CD4-positive, alpha-beta T cell treated with Interferon alpha-2 for 1 hour (primary cell): ENCODE measurements at regions not wholly inside any gene's neighbourhood (a gene's known extent, or its start where the extent isn't known, plus 50 kb on each side); places are given as distances from the start of the nearest gene placed in this dataset.
"Not testable (repeated sequence)": the region's sequence is repeated elsewhere in the genome, so short reads cannot be mapped to it uniquely, and the experiment has no call there.

Source experiments
- DNase-seq, 2 donors: peaks; one replicate each; pipeline ENCODE4 v3.0.0-alpha.2; 2020 to 2022

DNA sequence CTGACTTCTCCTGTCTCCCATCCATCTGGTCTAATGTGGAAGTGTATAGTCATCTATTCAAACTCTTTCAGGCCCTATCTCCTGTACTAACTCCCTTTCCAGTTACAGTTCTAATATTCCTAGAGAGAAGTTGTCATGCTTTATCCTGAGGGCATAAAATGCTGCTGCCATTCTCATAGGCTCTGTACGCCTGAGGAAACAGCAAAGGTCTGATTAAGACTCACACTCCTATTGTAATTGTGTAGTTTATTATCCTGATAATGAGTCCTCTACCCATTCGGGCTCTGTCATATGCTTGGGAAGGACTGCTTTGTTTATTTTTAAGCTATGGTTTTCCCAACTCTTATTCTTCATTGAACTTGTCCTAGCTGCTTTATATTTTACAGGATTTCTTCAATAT, 290.4 kb downstream of the TMEM38B start:
- no peak for DNase-seq

DNA sequence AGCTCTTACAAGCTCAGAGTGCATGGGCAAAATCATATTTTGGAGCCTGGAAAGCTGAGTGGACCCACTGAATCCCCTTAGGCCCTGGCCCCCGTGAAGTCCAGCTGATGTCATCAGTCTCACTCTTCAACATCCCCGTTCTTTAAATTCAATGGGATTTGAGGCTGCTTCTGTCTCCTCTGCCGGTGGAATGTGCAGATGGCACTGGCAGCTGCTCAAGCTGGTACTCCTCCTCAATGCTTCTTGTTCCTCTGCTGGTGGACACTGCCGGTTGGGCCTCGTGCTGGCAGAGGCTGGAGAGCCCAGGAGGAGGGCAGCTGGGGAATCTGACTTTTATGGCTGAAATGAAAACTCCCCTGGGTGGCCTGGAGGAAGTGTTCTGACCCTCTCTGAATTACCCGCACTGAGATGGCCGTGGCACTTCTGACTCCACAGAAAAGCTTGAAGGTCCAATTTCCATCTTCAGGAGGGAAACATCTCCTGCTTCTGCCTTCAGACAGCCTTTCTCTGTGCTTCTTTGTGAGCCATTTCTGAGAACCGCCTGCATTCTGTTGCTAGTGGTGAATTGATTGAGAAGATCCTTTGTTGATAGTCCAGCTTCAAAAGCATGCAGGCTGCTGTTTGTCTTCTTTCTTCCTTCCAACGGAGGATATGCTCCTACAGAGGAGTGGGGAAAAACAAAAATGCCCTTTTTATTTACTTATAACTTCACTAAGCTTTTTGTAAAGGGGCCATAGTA, 298.9 kb downstream of the TMEM38B start:
- DNase-seq, result no peak

DNA sequence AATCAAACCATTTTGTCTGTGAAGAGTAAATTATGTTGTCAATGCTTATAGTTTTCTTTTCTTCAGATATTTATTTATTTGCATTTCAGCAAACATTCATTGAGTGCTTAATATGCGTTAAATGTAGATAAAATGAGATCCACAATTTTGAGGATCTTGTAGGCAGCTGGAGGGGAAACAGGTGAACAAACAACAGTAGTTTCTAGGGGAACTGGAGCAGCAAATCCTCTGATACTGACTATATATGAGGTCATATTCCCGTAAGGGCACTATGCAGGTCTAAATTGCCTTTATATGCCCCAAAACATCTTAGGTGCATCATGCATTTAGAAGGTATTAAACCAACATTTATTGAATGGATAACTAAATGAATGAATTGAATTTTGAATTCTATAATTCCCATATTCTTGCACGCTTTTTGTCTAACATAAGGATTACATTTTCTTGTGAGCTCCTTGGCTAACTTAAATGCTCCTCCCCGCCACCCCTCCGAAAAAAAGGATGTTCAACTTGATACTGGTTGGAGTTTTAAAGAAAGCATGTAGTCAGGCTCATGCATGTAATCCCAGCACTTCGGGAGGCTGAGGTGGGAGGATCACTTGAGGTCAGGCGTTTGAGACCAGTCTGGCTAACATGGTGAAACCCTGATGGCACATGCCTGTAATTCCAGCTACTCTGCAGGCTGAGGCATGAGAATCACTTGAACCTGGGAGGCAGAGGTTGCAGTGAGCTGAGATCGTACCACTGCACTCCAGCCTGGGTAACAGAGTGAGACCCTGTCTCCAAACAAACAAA, 299.8 kb downstream of the TMEM38B start:
- no peak for DNase-seq

DNA sequence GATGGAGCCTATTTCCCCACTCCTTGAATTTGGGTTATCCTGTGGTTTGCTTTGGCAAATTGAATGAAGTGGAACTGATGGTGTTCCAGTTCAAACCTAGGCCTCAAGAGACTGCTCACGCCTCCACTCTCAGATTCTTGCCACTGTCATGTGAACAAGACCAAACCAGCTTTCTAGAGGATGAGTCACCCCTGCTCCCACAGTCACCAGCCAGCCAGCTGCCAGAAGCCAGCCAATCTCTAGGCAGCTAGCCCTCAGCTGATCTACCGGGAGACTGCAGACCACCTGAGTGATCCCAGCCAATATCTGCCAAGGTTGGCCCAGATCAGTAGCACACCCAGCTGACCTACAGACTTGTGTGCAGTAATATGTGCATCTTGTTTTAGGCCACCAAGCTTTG, 300.6 kb downstream of the TMEM38B start:
- no peak for DNase-seq

DNA sequence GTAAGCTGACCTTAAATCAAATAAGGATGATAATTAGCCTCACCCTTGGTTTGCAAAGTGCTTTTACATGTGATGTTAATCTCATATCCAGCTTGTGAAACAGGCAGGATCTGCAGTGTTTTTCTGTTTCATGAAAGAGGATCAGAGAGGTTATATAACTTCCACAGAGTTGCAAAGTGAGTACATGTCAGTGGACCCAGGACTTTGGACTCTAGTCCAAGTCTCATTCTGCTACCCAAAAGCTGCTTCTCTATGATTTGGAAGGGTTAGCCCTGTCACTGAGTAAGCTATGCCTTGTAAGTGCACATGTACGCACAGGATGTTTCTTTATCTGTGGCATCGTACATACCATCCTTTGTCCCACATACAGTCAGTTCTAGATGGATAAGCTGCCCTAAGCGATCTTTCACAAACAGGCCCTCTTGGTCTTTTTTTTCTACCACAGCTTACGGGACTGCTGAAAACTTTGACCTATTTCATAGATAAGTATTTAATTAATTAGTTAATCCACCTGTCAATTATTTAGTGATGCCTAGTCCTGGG, 322.9 kb downstream of the TMEM38B start:
- DNase-seq, result no peak

DNA sequence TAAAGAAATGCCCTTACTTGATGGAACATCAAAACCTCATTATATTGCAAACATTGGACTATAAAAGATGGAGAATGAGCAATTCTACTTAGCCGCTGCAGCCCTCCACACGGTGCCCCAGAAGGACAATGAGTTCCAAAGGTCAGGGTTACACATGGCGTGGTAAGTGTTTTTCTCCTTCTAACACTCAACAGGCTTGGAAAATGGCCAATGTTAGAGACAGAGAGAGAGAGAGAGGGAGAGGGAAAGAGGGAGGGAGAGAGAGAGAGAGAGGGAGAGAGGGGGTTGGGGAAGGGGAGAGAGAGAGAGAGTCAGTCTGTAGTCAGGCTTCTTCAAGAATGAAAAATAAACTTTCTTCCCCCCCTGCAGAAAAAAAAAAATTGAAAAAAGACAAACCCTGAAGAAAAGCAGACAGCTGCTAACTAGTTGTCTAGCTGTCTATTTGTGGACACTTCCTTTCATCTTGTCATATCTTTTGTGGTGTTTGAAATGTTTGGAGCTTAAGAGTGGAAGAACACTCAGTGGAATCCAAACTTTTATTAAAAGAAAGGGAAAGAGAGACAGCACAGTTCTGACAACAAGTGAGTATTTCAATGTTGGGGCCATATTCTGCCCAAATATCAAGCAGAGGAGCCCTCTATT, 324.8 kb downstream of the TMEM38B start:
- DNase-seq, result no peak

DNA sequence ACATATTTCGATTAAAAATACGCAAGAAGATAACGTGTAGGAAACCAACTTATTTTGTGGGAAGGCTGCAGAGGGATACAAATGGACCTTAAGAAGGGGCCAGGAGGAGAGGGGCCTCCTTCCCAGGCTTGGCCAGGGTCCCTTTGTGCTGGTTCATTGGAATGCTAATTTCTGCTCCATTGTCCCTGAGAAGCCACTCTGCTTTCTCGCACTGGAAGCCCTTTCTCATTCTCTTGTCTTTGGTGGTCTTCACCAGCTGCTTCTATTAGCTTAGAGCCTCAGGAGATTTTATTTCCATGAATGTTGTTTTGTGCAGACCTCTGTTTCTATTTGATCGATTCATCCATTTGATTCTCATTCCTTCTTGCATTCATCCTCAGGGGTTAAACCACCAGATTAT, 325.4 kb downstream of the TMEM38B start:
- no peak for DNase-seq

DNA sequence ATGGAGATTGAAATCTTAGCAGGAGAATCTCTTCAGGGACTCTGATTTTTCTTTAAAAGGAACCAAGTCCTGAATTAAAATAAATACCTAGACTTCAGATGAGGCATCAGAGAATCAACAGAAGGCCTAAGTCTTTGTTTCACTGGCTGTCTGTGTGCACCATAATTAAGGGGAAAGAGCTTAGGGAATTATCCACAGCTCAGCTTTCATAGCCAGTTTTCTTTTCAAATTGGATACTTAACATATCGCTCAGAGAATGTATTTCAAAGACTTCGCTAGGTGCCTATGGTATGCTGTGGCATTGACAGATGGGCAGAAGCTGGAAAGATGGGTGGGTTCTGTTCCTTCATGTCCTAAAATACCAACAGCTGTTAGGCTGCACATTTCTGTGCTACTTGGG, 325.8 kb downstream of the TMEM38B start:
- no peak for DNase-seq

DNA sequence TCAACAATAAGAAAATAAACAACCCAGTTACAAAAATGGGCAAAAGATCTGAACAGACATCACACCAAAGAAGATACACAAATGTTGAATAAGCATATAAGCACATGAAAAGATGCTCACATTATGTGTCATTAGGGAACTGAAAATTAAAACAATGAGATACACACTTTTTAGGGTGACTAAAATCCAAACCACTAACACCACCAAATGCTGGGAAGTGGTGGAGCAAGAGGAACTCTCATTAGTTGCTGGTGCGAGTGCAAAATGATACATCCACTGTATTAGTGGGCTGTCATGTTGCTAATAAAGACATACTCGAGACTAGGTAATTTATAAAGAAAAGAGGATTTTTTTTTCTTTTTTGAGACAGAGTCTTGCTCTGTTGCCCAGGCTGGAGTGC, 329.1 kb downstream of the TMEM38B start:
- no peak for DNase-seq

DNA sequence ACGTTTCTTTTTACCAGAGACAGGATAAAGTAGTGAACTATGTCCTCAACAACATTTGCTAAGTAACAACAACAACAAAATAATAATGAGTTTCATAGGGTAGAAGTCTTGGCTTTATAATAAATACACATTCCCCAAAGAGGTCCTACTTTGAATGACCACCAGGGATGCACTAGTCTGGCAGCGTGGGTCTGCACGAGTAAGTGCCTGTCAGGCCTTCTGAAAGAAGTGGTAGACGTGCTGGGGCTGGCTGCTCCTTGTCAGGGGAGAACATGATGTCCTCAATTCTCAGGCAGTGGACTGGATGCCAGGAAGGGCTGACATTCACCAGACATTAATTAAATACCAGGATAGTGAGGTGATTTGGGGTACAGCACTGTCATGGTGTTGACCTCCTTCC, 331.1 kb downstream of the TMEM38B start:
- no peak for DNase-seq

DNA sequence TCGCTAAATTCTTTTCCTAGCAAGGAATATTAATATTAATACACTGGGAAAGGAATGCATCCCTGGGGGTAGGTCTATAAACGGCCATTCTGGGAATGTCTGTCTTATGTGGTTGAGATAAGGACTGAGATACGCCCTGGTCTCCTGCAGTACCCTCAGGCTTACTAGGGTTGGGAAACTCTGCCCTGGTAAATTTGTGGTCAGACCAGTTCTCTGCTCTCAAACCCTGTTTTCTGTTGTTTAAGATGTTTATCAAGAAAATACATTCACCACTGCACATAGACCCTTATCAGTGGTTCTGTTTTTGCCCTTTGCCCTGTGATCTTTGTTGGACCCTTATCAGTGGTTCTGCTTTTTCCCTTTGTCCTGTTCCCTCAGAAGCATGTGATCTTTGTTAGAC, 335.8 kb downstream of the TMEM38B start:
- DNase-seq, result not testable (repeated sequence)

DNA sequence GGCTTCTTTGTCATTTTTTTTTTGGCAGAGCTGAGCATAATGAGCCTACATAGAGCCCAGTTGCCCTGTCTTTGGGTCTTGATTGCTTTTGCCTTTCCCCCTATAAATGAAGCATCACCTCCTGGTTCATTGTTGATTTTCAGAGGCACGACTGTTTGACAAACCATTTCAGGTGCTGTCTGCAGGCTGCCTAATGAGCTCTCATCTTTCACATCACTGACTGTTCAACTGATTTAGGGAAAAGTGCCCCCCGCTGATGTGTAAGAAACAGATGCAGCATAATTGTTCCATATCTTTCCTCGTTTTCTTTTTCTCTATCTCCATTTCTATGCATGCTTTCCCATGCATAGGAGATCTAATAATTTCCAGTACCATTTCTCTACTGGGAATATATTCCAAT, 338.6 kb downstream of the TMEM38B start:
- DNase-seq, result no peak

DNA sequence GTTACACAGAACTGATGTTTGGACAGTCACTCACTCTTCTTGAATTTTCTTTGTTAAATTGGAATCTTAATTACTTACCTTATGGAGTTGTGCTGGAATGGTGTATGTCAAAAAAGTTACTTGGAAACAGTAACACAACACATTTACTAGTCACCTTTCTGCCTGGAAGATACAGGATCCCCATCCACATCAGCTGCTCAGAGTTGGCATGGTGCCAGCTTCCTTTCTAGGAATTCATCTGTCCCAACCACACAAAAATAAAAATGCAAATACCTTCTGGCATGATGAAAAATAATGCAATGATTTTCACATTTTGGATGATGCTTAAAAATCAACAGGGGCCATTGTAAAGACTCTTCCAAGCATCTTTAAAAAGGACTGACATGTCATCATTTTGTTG, 341.5 kb downstream of the TMEM38B start:
- DNase-seq, result no peak

DNA sequence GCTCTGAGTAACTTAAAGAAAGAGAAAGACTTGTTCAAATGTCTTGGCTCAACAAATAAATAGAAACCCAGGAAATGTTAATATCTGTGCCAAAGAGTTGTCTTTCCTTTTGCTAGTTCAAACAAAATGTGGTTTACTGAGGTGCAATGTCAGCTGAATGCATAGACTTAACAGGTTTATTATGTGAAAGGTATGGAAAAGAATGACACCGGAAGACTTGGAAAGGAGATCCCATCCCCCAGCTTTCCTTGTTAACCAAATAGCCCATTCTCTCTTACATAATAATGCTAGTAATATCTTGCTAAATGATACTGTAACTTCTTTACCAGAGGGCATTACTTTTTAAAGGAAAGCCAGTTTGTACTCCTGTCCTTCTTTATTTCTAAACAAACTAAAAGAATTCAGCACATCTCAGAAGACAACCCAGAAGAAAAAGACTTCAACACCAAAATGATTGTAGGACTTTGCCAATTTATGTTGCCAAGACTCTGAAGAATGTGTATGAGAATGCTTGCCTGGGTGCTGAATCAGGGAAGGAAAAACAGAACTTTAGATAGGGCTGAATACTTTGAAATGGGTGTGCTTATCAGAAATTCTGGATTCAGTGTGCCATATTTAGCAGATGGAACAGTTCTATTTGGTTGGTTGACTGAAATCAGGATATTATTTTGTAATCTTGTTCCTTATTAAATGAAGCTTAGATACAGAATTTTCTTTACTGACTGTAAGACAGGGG, 344.1 kb downstream of the TMEM38B start:
- DNase-seq, result no peak

DNA sequence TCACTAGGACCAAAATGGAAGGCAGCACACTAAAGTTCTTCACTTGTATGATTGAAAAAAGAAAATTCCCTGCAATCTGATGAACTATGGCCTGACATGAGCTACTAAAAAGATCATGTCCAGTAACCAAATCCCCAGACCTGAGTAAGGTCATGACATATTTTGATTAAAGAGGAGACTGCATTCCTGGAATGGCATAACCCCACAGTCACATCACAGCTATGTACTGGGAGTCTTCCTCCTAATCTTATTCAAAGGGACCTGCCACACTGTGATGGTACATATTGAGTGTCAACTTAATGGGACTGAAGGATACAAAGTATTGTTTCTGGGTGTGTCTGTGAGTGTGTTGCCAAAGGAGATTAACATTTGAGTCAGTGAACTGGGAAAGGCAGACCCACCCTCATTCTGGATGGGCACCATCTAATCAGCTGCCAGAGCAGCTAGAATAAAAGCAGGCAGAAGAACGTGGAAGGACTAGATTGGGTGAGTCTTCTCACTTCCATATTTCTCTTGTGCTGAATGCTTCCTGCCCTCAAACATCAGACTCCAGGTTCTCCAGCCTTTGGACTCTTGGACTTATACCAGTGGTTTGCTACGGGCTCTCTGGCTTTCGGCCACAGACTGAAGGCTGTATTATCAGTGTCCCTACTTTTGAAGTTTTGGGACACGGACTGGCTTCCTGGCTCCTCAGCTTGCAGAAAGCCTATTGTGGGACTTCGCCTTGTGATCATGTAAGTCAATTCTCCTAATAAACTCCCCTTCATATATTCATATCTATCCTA, 345.0 kb downstream of the TMEM38B start:
- DNase-seq, result no peak

DNA sequence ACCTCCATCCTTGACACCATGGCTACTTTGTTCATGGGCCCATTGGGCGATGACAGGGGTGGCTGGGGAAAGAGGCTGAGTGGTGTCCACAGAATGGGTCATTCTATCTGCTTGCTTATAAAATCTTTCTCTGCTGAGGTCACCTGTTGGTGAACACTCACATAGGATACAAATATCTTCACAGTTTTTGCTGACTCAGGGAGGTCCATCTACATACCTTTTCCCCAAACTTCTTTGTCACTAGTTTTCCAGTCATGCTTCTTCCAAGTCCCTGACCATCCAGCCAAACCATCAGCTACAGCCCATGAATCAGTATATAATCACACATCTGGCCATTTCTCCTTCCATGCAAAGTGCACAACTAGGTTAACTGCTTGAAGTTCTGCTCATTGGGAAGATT, 347.6 kb downstream of the TMEM38B start:
- not testable (repeated sequence) for DNase-seq

DNA sequence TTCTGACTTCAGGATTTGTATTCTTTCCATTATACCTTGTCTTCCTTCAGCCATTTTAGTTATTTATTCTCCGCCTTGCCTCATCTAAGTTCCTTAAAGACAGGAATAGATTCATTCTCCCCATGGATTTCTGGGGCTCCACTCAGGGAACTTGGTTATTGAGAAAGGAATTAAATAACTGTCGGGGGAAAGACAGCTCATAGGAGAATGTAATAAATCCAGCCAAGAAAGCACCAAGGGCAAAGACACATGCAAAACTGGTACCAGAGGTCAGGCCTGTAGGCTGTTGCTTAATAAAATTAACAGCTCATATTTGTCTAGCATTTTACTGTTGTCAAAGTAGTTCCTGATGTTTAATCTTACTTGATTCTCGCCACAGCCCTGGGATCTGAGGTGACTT, 357.2 kb downstream of the TMEM38B start:
- no peak for DNase-seq

DNA sequence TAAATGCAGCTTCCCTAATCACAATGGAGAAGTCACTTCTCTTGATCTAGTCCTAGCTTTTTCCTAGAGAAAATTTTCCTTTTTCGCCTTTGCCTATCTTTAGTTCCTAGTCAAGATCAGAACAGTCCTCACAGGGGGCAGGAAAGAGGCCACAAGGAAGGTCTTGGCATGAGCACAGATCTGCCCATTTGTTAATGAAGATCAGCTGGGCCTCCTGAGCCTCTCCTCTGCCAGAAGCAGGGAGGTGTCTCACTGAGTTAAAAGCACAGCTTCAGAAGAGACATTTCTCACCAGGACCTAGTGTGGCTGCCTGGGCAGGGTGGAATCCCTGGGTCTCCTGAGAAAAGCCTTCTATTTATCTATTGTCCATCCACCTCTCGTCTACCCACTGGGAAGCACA, 357.8 kb downstream of the TMEM38B start:
- DNase-seq, result no peak

DNA sequence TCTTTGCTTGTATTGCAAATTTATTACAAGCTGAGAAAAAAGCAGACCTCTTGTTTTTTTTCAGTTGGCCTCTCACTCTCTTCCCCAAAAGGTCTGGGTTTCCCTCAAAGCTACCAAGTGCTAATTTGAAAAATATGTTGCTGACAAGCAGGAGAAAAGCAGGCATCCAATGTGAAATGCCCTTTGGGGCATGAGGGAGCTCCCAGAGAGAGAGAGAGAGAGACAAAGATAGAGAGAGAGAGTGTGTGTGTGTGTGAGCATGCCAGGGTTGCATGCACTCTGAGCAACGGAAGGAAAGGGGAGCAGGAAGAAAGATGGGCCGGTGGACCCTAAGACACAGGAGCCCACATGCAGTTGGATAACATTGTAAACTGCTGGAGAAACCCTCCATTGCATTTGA, 358.4 kb downstream of the TMEM38B start:
- no peak for DNase-seq

DNA sequence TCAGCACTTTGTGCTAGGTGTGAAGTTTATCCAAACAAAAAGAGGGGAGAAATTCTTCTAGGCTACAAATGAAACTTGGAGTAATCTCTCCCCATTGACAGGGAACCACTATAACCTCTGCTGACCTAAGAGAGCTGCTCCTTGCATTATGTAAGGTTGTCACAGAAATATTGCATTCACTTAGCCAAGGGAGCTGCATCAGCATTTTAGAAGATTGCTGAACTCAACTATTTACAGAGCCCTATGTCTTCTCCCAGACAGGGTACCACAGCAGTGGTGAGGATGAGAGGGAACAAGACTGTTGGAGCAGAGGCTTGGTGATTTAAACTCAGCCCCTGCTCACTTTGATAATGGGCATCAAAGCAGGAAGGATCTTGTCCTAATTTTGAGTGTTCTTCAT, 362.0 kb downstream of the TMEM38B start:
- DNase-seq, result no peak

DNA sequence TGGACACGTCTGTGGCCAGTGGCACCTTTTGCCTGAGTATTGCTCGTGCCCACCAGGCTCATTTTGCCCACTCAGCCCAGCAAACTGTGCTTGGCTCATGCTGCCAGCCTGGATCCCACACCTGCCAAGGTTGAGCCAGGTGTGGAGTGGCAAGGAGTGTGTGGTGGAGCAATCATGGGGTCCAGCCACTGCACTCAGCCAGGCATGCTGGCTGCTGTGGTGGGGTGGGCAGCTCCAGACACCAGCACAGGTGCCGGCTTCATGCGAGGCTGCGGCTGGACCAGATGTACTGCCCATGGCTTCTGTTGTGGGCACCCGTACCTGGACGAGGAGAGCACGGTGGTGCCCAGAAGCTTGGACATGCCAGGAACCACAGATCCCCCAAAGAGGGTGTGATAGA, 364.1 kb downstream of the TMEM38B start:
- DNase-seq, result no peak

DNA sequence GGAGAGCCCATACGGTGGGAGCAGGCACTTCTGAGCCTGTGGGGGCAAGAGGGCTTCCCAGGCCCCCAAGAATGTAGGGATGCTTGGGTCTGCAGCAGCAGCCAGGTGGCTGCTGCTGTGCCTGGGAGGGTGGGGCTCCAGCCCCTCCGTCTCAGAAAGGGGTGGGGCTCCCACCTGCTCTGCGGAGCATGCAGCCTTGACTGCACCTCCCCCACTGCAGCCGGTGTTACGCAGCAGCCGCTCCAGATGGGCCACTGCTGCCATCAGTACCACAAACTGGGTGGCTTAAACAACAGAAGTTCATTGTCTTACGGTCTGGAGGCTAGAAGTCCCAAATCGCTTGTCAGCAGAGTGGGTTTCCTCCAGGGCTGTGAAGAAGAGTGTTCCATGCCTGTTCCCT, 365.5 kb downstream of the TMEM38B start:
- no peak for DNase-seq
